HepG2 (cell line): ENCODE measurements at regions not wholly inside any gene's neighbourhood (a gene's known extent, or its start where the extent isn't known, plus 50 kb on each side); places are given as distances from the start of the nearest gene placed in this dataset.

Experiments
- ATAC-seq: fragments of 200-7000 bp; cut with Tn5 transposase; 3 replicates; pipeline ENCODE4 v1.9.1; 2020; ENCODE audit warnings: mild to moderate bottlenecking, moderate library complexity
- BruUV-seq: library from RNA; stranded (reverse); fragments of 400-500 nt; replicated peaks from 2 replicates; lab custom pipeline; 2021; lab: Mats Ljungman, UMichigan
- CTCF ChIA-PET: fragments of 300-600 bp; formaldehyde crosslinking; extraction: SDS; loops from one replicate; lab custom pipeline; 2021; ENCODE audit warnings: low total read pairs, inconsistent platforms, low intra/inter-chr PET ratio; lab: Yijun Ruan, JAX
- POLR2A ChIA-PET: fragments of 350-600 bp; sonication (Branson Sonifier 250); formaldehyde crosslinking; loops from one replicate; lab custom pipeline; 2020; ENCODE audit warnings: antibody characterized with exemption, inconsistent platforms; lab: Yijun Ruan, JAX
- DNase-seq: peaks from one replicate; pipeline ENCODE4 v3.0.0-alpha.2; 2015; ENCODE audit warnings: low spot score
- FAIRE-seq: peaks from 3 replicates; lab custom pipeline; 2011; peaks lifted over from hg19 to GRCh38; lab: Jason Lieb, UNC
- H2AFZ ChIP-seq: one replicate; pipeline ENCODE4 v1.6.1; 2011; ENCODE audit warnings: low read length, inconsistent platforms
- H3K27ac ChIP-seq: fragments of 300-600 bp; 3 replicates; pipeline ENCODE4 v1.8.0; 2011; ENCODE audit warnings: mixed run types, mild to moderate bottlenecking, mixed read lengths, low read length, inconsistent platforms; ENCODE audit not compliant: insufficient read depth; ENCODE audit errors: extremely low read length
- H3K27me3 ChIP-seq, 2 experiments: fragments of 200-600 bp in 1 of 2; 2 replicates in 1 of 2; 3 replicates in 1 of 2; pipeline versions ENCODE4 v1.6.0 to v1.8.0; 2011; ENCODE audit warnings: low read length in 2 of 2, mild to moderate bottlenecking in 2 of 2, moderate library complexity in 2 of 2, inconsistent platforms in 1 of 2; ENCODE audit not compliant: insufficient read depth in 2 of 2, control insufficient read depth in 1 of 2
- H3K36me3 ChIP-seq, 2 experiments: fragments of 200-600 bp in 1 of 2; replicated peaks in 1 of 2; 2 replicates in 1 of 2; 3 replicates in 1 of 2; pipeline versions ENCODE4 v1.5.1 to v1.8.0; 2011; ENCODE audit warnings: low read length in 2 of 2, inconsistent platforms in 1 of 2; ENCODE audit not compliant: insufficient read depth in 2 of 2, control insufficient read depth in 1 of 2
- H3K4me1 ChIP-seq: 2 replicates; pipeline ENCODE4 v1.5.1; 2012; ENCODE audit warnings: low read length, inconsistent platforms; ENCODE audit not compliant: insufficient read depth
- H3K4me2 ChIP-seq: 2 replicates; pipeline ENCODE4 v1.6.0; 2011; ENCODE audit warnings: low read depth, low read length, inconsistent platforms
- H3K4me3 ChIP-seq, 3 experiments: fragments of 200-600 bp in 1 of 3; sonication (generic), shearing (Covaris generic) in 1 of 3; replicated peaks in 1 of 3; 2 replicates each; pipeline ENCODE4 v1.5.1; 2011 to 2016; ENCODE audit warnings: low read length in 3 of 3, inconsistent platforms in 2 of 3, low read depth in 2 of 3, mild to moderate bottlenecking in 2 of 3, control low read depth in 1 of 3, mixed read lengths in 1 of 3; ENCODE audit not compliant: insufficient read depth in 1 of 3
- H3K79me2 ChIP-seq: one replicate; pipeline ENCODE4 v1.6.1; 2011; ENCODE audit warnings: low read length, inconsistent platforms; ENCODE audit not compliant: insufficient read depth
- H3K9ac ChIP-seq: 2 replicates; pipeline ENCODE4 v1.6.0; 2011; ENCODE audit warnings: mild to moderate bottlenecking, low read depth, low read length, inconsistent platforms; ENCODE audit not compliant: insufficient read depth
- H3K9me3 ChIP-seq: 2 replicates; pipeline ENCODE4 v1.5.1; 2012; ENCODE audit warnings: mild to moderate bottlenecking, low read length
- H4K20me1 ChIP-seq: 2 replicates; pipeline ENCODE4 v1.6.0; 2011; ENCODE audit warnings: inconsistent platforms, mild to moderate bottlenecking, low read length, moderate library complexity; ENCODE audit not compliant: insufficient read depth
- AHR ChIP-seq: IDR thresholded peaks from 2 replicates; pipeline ENCODE4 v1.6.1; 2018; ENCODE audit warnings: missing genetic modification reagents, missing compliant biosample characterization
- CBFB ChIP-seq: sonication (generic); formaldehyde crosslinking; IDR thresholded peaks from 2 replicates; pipeline ENCODE4 v1.4.0; 2020; ENCODE audit warnings: missing genetic modification reagents
- CREB3 ChIP-seq: sonication (generic); formaldehyde crosslinking; IDR thresholded peaks from 2 replicates; pipeline ENCODE4 v1.5.0; 2020; ENCODE audit warnings: missing genetic modification reagents
- HMGA1 ChIP-seq: sonication (generic); formaldehyde crosslinking; conservative IDR thresholded peaks from 2 replicates; pipeline ENCODE4 v1.4.0; 2020; ENCODE audit warnings: missing genetic modification reagents
- MTA3 ChIP-seq: sonication (generic); formaldehyde crosslinking; IDR thresholded peaks from 2 replicates; pipeline ENCODE4 v1.4.0; 2020; ENCODE audit warnings: missing genetic modification reagents
- NFYB ChIP-seq: sonication (generic); formaldehyde crosslinking; IDR thresholded peaks from 2 replicates; pipeline ENCODE4 v1.4.0; 2020; ENCODE audit warnings: missing genetic modification reagents
- SOX13 ChIP-seq, 3 experiments: fragments of 450-650 bp in 1 of 3; sonication (generic) in 1 of 3; formaldehyde crosslinking in 1 of 3; IDR thresholded peaks in 2 of 3; conservative IDR thresholded peaks in 1 of 3; 2 replicates each; pipeline versions ENCODE4 v1.5.0 to v1.6.1; 2016 to 2020; ENCODE audit warnings: antibody characterized with exemption in 1 of 3, mild to moderate bottlenecking in 1 of 3, missing compliant biosample characterization in 1 of 3, missing genetic modification reagents in 1 of 3, moderate library complexity in 1 of 3
- SSRP1 ChIP-seq: IDR thresholded peaks from 2 replicates; pipeline ENCODE4 v1.6.1; 2016; ENCODE audit warnings: control low read depth
- TBP ChIP-seq: sonication (generic); formaldehyde crosslinking; IDR thresholded peaks from 2 replicates; pipeline ENCODE4 v1.5.0; 2020; ENCODE audit warnings: missing genetic modification reagents
- ZC3H13 ChIP-seq: sonication (generic); formaldehyde crosslinking; IDR thresholded peaks from 2 replicates; pipeline ENCODE4 v1.8.1; 2023; ENCODE audit warnings: mild to moderate bottlenecking, missing genetic modification reagents, moderate library complexity
- ZFY ChIP-seq: sonication (generic); formaldehyde crosslinking; IDR thresholded peaks from 2 replicates; pipeline ENCODE4 v1.4.0; 2020; ENCODE audit warnings: missing genetic modification reagents
- ZNF225 ChIP-seq: sonication (generic); formaldehyde crosslinking; IDR thresholded peaks from 2 replicates; pipeline ENCODE4 v1.4.0; 2020; ENCODE audit warnings: mild to moderate bottlenecking, missing genetic modification reagents
- ZNF383 ChIP-seq: sonication (generic); formaldehyde crosslinking; IDR thresholded peaks from 2 replicates; pipeline ENCODE4 v1.4.0; 2020; ENCODE audit warnings: missing genetic modification reagents, mild to moderate bottlenecking, borderline replicate concordance
- WGBS: methylation state at CpG from one replicate; pipeline ENCODE4 v1.1.6; 2017; ENCODE audit warnings: low lambda C conversion rate; 5-methylcytosine and 5-hydroxymethylcytosine counted together
- in situ Hi-C: cut with HindIII; loops from 2 replicates; pipeline ENCODE4 v1.10.0; 2017; ENCODE audit warnings: low pct_unique_long_range_greater_than_20kb; ENCODE audit not compliant: extremely low pct_ligation_motif_present
- intact Hi-C: fragments of 100-400 bp; cut with micrococcal nuclease; formaldehyde crosslinking; loops from one replicate; pipeline ENCODE4 v1.10.0; 2022; ENCODE audit not compliant: unreplicated experiment
- TF ChIP-seq, protein P1 (sequence below): IDR thresholded peaks from 2 replicates; pipeline ENCODE4 v1.6.1; 2016; ENCODE audit warnings: mild to moderate bottlenecking

DNA sequence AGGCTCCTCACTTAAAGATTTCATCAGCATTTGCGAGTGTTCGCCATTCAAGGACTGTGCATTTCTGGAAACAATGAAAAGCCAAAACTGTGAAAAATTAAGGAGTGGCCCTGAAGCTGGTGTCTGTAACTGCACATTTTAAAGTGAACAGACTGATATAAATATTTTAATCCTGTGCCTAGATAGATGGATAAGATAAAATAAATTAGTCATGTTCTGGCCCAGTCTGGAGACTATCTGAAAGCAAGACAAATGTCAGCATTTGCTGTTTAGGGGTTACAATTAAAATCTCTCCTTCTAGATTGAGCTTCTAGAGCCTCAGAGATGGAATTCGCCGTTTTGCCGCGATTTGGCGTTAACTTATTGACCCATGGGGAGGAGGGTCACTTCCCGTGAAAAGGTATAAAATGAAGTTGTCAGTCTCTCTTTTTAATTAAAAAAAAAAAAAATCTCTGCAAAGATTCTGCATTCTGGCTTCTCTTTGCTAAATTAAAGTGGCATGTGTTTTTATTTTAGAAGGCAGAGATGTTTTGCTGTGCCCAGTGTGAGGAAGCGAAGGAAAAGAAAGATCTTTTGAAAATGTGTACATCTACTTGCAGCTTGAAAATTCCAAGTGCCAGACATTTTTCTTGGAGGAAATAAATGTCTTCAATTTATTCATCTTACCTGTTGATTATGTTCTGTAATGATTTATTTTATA is 79.7 kb upstream of the WNT7B start (continued):
- no peak for TF ChIP-seq CBFB (CRISPR knock-in tag)

DNA sequence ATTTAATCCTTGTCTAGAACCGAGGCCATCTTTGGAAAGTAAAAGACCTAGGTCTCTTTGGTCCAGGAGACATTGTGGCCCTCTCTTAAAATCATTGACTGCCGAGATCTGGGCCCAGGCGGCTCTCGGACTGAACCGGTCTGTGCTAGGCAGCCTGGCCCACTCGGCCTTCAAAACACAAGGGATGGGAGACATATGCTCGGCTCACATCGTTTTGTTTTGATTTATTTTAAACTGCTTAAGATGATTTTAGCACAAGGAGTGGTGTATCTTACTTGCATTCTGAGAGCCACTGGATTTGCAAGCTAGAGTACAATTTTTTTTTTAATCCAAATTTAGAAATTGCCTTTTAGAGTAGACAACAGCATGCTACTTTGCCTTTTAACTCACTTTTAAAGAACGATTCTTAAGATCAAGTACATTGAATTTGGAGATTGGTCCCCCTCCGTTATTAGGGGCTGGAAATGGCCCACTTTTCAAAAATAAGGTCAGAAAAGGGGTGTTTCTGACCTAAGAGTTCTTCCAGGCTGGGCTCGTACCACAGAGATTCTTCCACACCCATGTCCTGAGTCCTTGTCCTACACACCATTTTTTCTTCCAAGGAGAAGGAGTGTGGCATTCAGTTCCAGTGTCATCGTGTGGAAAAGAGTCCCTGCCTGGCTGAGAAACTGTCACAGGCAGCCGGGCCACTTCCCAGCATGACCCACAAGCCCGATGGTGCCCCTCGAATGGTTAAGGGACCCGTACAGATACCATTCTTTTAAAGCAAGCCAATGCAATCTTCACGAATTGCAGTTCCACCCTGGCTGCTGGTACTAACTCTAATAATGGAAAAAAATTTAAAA is 80.5 kb upstream of the WNT7B start:
- Histone ChIP-seq H2AFZ (no peak overlapping the region), H3K27ac (no peak overlapping the region), H3K9ac (no peak overlapping the region), H3K36me3 (no peaks in the 10 kb centered on the region), H4K20me1 (peaks cover 4% of the 10 kb centered on the region; the same call in 1 of the 2 replicates), H3K79me2 (no peaks in the 10 kb centered on the region), H3K4me3 (no peak overlapping the region), H3K9me3 (no peaks in the 10 kb centered on the region), H3K4me2 (no peak overlapping the region), H3K27me3 (peaks cover 24 to 84% of the 10 kb centered on the region in 2 experiments), H3K4me1 (0 out of 2 replicates have a peak, but pooled peaks cover 6% of the 10 kb centered on the region)
- intact Hi-C loops: no loop called here
- CTCF ChIA-PET: no interaction called here
- DNase-seq (no peak), FAIRE-seq (no peak), ATAC-seq (no peak)
- 16% methylated on average over 17 of the region's 17 CpGs for WGBS
- in situ Hi-C loops: no loop called here
- no TSS peak for BruUV-seq
- TF ChIP-seq ZC3H13 (CRISPR knock-in tag) (no peak), SSRP1 (no peak), AHR (CRISPR knock-in tag) (no peak), HMGA1 (CRISPR knock-in tag) (no peak)
- POLR2A ChIA-PET: no interaction called here

GRCh38 chr22:46058091-46058420 is 81.1 kb upstream of the WNT7B start:
- DNase-seq: no peak
- intact Hi-C loops (no loop called here), in situ Hi-C loops (no loop called here)
- H4K20me1 ChIP-seq: peaks cover 4% of the 10 kb centered on the region; the same call in 1 of the 2 replicates
- no peak overlapping the region for H3K4me3 ChIP-seq
- H3K27me3 ChIP-seq: peaks cover 20 to 84% of the 10 kb centered on the region in 2 experiments
- POLR2A ChIA-PET: no interaction called here
- H3K9me3 ChIP-seq: no peaks in the 10 kb centered on the region
- H3K79me2 ChIP-seq: no peaks in the 10 kb centered on the region
- H3K4me2 ChIP-seq: no peak overlapping the region
- BruUV-seq: no TSS peak
- 3% methylated on average over 6 of the region's 6 CpGs for WGBS
- CTCF ChIA-PET: no interaction called here
- H3K9ac ChIP-seq: no peak overlapping the region
- H3K4me1 ChIP-seq: 0 out of 2 replicates have a peak, but pooled peaks cover 6% of the 10 kb centered on the region
- H2AFZ ChIP-seq: no peak overlapping the region
- FAIRE-seq: no peak
- ATAC-seq: no peak
- H3K27ac ChIP-seq: no peak overlapping the region
- no peaks in the 10 kb centered on the region for H3K36me3 ChIP-seq
- TF ChIP-seq MTA3 (CRISPR knock-in tag) (no peak), ZNF225 (CRISPR knock-in tag) (no peak), TBP (CRISPR knock-in tag) (no peak), CREB3 (no peak), ZNF383 (CRISPR knock-in tag) (no peak), ZFY (CRISPR knock-in tag) (no peak), SOX13 (IDR thresholded peaks at IDR 0.05) (no peak), SOX13 (CRISPR knock-in tag; conservative IDR thresholded peaks at IDR 0.05 in 1 of 2, IDR thresholded peaks at IDR 0.05 in 1 of 2) (no peak), NFYB (CRISPR knock-in tag) (no peak)
- TF ChIP-seq, protein P1, sequence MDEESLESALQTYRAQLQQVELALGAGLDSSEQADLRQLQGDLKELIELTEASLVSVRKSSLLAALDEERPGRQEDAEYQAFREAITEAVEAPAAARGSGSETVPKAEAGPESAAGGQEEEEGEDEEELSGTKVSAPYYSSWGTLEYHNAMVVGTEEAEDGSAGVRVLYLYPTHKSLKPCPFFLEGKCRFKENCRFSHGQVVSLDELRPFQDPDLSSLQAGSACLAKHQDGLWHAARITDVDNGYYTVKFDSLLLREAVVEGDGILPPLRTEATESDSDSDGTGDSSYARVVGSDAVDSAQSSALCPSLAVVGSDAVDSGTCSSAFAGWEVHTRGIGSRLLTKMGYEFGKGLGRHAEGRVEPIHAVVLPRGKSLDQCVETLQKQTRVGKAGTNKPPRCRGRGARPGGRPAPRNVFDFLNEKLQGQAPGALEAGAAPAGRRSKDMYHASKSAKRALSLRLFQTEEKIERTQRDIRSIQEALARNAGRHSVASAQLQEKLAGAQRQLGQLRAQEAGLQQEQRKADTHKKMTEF (CRISPR knock-in tag): no peak
